ENCODE measurements at regions not wholly inside any gene's neighbourhood (a gene's known extent, or its start where the extent isn't known, plus 50 kb on each side); places are given as distances from the start of the nearest gene placed in this dataset.

DNA sequence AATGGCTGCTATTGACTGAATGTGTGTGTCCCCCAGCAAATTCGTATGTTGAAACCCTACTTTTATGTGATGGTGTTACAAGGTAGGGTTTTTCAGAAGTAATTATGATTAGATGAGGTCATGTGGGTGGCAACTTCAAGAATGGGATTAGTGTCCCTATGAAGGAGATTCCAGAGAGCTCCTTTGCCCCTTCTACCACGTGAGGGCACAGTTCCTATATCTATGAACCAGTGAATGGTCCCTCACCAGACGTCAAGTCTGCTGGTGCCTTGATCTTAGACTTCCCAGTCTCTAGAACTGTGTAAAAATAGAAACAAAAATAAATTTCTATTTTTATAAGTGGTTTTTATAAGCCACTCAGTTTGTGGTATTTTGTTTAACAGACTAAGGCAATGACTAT, 1137.6 kb upstream of the IGFBP7 start:
- Histone ChIP-seq H3K4me2 (ENCODE audit: insufficient read depth, low read length) (no peak overlapping the region), H3K27ac (ENCODE audit: insufficient read depth, low read depth, low read length) (no peak overlapping the region), H3K4me3 (replicated peaks in 1 of 3; ENCODE audit: insufficient read depth in 1 of 3, low read depth in 1 of 3, low read length in 3 of 3) (no peak overlapping the region), H2AFZ (ENCODE audit: low read depth, low read length) (no peak overlapping the region), H3K36me3 (ENCODE audit: control insufficient read depth in 2 of 2, extremely low read depth in 1 of 2, insufficient read depth in 2 of 2, low read length in 2 of 2) (no peaks in the 10 kb centered on the region), H3K79me2 (ENCODE audit: control insufficient read depth, insufficient read depth, low read length) (no peaks in the 10 kb centered on the region), H3K9ac (replicated peaks; ENCODE audit: extremely low read depth, insufficient read depth, low read length) (no peak overlapping the region), H3K27me3 (ENCODE audit: control insufficient read depth in 2 of 2, insufficient read depth in 2 of 2, low read length in 2 of 2) (no peaks in the 10 kb centered on the region), H4K20me1 (replicated peaks; ENCODE audit: control insufficient read depth, extremely low read depth, insufficient read depth, low read length) (no peaks in the 10 kb centered on the region), H3K4me1 (ENCODE audit: control insufficient read depth, extremely low read depth, insufficient read depth, low read length) (no peaks in the 10 kb centered on the region), H3K9me3 (replicated peaks; ENCODE audit: control insufficient read depth, insufficient read depth, low read length) (peaks cover 5% of the 10 kb centered on the region), H3K9me1 (replicated peaks; ENCODE audit: control insufficient read depth, extremely low read depth, insufficient read depth, low read length) (no peaks in the 10 kb centered on the region)
- intact Hi-C loops (cut with micrococcal nuclease) (no loop called here), dilution Hi-C loops (cut with MboI; ENCODE audit: extremely low pct_ligation_motif_present, low sequenced_read_pairs) (no loop called here)
- no peak for DNase-seq (ENCODE audit: low read depth, low spot score)
- CTCF ChIA-PET: no interaction called here
- POLR2A ChIA-PET: no interaction called here
- FAIRE-seq: no peak
- TF ChIP-seq JUN (IDR thresholded peaks at IDR 0.05; ENCODE audit: borderline replicate concordance, insufficient read depth, insufficient read length, low read depth): no peak
- no peak for TF ChIP-seq POLR2A (IDR thresholded peaks at IDR 0.05; ENCODE audit: low read depth, low read length)
- no peak for TF ChIP-seq POLR2AphosphoS5 (IDR thresholded peaks at IDR 0.05; ENCODE audit: insufficient read depth, low read depth, low read length)
- TF ChIP-seq FOS (IDR thresholded peaks at IDR 0.05; ENCODE audit: borderline replicate concordance, insufficient read depth, low read length): no peak
- TF ChIP-seq MAX (IDR thresholded peaks at IDR 0.05; ENCODE audit: insufficient read depth, insufficient read length): no peak
- TF ChIP-seq MYC (IDR thresholded peaks at IDR 0.05; ENCODE audit: low read depth, low read length): no peak
- no peak for TF ChIP-seq EZH2 (IDR thresholded peaks at IDR 0.05; ENCODE audit: borderline replicate concordance, low read depth, low read length, severe bottlenecking)
- TF ChIP-seq CTCF (IDR thresholded peaks at IDR 0.05; ENCODE audit: extremely low read depth in 1 of 2, insufficient read depth in 1 of 2, low read depth in 1 of 2, low read length in 2 of 2): no peak
- no peak for TF ChIP-seq GATA2 (IDR thresholded peaks at IDR 0.05; ENCODE audit: insufficient read depth, insufficient read length, low read depth, low read length)
- no TSS peak for BruUV-seq (replicated peaks)

All from endothelial cell of umbilical vein (primary cell).